SKM-1 (cell line): ENCODE measurements at regions not wholly inside any gene's neighbourhood (a gene's known extent, or its start where the extent isn't known, plus 50 kb on each side); places are given as distances from the start of the nearest gene placed in this dataset.

Experiments used
- DNase-seq: peaks from one replicate; lab custom pipeline; 2025; ENCODE audit not compliant: unreplicated experiment; lab: John Stamatoyannopoulos, UW

GRCh38 chr3:110181226-110181625 lies 843.9 kb upstream of the DPPA4 start:
- no peak for DNase-seq

DNA sequence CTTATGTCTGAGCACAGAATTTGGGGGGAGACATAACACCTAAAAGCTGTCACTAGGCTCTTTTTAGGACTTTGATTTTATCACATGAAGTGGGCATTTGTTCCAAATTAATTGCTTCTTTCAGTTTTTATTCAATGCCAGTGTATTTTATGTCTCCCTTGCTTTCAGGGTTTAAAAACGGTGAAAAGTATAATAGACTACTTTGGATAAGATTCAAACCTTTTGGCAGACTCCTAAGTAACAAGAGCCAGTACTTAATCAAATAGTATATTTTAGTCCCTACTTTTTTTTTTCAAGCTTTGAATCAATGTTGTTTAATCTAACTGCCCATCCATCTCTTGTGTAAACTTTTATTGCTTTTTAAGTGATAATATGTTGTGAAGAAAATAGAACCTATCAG lies 847.2 kb upstream of the DPPA4 start:
- no peak for DNase-seq

DNA sequence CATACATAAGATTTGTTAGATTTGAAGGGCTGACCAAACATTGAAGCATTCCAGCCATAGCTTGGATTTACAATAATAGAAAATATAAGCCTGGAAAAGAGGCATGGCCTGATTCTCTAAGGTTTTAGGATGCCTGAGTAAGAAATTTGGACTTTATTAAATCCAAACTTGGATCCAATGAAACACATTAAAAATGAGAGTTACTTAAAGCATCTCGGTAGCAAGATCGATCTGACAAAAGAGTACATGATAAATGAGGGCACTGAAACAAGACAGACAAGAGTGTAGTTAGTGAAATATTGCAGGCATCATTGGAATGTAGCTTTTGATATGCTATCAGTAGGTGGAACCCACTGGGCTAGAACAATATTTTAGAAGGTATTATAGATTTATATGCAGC lies 855.7 kb upstream of the DPPA4 start:
- DNase-seq = no peak

GRCh38 chr3:110198717-110199587 lies 861.6 kb upstream of the DPPA4 start:
- no peak for DNase-seq

DNA sequence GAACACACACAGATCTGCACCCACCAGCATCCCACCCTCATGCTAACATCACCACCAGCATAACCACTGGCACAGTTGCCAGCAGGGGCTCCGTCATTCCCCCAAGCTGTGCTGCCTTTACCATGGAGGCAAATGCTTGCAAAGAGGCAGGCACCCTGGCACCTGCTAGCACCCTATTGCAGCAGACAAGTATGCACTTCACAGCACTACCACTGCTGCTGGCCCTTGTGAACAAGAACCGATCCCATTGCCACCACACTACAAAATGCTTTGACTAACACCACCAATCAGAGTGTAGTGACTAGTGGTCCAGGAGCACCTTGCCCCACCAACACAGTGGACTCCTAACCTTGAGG lies 862.2 kb upstream of the DPPA4 start:
- no peak for DNase-seq

GRCh38 chr3:110210086-110210660 lies 861.4 kb upstream of the NECTIN3 start:
- DNase-seq = no peak

DNA sequence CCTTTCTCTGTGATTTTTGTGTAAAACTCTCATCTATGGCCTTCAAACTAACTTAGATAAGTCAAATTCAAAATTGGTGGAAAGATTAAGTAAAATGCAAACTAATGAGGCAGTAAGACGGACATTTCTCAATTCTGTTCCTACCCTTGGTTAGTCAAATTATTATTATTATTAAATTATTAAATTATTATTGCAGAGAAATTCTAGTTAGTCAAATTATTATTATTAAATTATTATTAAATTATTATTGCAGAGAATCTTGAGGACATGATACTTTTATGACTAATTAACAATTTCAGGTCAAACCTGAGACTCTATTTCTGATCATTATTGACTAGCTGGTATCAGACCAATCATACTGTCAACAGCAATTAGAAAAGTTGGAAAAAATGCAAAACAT lies 845.0 kb upstream of the NECTIN3 start:
- DNase-seq = no peak

DNA sequence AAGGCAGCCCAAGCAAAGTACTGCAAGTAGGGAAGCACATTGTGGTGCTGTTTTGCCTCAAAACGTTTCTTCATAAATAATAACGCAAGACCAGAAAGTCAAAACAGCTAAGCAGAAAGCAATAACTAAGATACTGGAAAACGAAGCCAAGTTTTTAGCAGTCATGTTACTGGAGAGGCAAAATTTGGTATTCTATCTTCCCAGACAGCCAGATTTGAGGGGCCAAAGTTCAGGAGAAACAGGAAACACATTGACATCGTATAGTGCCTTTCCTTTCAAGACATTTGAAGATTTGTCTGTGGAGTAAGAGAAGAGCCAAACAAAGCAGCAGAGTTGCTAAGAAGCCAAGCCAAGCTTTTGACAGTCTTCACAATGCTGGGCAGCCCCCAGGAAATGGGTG lies 843.6 kb upstream of the NECTIN3 start:
- DNase-seq = no peak

DNA sequence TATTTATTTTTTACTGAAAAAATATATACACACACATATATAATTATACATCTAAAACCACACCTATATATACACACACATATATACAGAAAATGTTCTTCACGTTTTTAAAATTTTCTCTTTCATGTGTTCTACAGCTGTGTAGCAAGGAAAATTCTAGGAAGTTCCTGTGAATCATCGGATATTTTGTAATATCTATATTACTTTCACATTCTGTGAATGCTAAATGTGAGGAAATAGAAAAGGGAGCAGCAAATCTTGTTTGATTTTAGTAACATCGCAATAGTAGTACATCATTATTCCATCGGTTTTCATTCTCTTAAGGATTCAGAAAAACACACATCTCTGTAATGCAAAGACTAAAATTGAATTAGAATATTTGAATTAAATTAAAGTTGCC lies 836.8 kb upstream of the NECTIN3 start:
- no peak for DNase-seq

- no peak for DNase-seq
Observed at GRCh38 chr3:110236976-110237610, 834.5 kb upstream of the NECTIN3 start.

- DNase-seq = no peak
Observed at GRCh38 chr3:110243081-110243480, 828.5 kb upstream of the NECTIN3 start.

GRCh38 chr3:110246796-110247376 lies 824.7 kb upstream of the NECTIN3 start:
- DNase-seq = no peak

DNA sequence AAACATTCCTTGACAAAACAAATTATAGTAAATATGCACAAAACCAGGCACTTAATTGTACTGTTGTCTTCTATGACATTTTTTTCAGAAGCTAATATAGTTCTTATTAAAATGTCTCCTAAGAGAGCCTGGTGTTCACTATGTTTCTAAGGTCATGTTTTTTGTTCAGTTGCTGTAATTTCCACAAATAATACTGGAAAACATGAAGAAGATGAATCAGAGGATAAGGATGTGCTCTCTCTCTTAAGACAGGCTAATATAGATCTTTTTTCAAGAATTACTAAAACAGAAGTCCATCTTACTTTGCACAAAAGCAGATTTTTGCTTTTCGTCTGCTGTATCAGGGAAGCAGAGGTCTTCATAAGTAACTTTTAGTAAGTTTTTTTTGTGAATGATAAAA lies 823.0 kb upstream of the NECTIN3 start:
- no peak for DNase-seq

GRCh38 chr3:110253794-110254193 lies 817.8 kb upstream of the NECTIN3 start:
- no peak for DNase-seq

GRCh38 chr3:110254591-110254990 lies 817.0 kb upstream of the NECTIN3 start:
- no peak for DNase-seq

DNA sequence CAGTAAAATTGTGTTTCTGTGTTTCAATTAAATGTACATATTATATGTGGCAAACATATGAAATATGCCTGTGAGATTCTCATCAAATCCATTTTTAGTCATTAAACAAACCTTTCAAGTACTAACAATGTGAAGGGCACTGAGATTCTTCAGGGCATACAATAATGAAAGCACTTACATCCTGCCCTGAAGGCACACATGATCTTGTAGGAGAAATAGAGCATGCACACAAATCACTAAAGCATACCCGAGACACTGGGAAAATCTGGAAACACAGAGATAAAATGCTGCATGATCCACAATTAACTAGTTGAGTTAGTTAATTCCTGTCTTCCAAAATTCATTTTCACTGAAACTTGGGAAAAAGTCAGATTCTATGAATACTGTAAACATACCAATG lies 810.5 kb upstream of the NECTIN3 start:
- no peak for DNase-seq

DNA sequence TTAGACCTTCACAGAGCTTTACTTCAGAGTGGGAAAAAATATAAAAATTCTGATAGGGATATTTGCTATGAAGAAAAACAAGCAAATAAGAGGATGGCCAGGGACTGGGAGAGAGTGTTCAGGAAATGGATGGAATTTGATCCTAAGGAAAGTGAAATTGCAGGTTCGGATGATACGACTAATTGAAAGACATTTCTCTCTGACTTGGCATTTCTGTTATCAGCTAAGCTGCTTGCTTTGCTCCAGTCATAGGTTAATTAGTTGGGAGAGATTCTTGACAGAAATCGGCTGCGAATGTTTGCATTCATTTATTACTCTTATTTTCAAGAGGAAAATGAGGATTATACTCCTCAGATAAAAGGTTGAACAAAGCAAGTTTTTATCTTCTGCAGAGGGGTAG lies 808.7 kb upstream of the NECTIN3 start:
- no peak for DNase-seq

GRCh38 chr3:110265302-110265701 lies 806.3 kb upstream of the NECTIN3 start:
- DNase-seq = no peak

- DNase-seq = no peak
Observed at GRCh38 chr3:110267304-110267845, 804.2 kb upstream of the NECTIN3 start.

DNA sequence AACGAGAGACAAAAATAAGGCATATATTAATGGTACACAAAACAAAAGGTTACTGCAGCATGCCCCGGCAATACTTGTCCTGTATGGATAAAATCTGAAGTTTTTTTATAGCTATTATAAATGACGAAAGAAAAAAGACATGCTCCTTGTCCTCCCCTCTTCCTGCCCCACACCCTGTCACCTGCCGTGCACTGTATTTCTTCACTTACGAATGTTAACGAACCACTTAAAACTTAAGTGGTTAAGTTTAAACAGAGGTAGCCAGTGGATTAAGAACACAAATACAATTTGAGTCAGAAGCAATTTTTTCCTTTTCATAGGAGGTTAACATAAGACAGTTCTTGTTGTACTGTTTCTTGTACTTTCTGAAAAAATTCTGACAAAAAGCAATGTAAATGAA lies 799.1 kb upstream of the NECTIN3 start:
- DNase-seq = no peak

DNA sequence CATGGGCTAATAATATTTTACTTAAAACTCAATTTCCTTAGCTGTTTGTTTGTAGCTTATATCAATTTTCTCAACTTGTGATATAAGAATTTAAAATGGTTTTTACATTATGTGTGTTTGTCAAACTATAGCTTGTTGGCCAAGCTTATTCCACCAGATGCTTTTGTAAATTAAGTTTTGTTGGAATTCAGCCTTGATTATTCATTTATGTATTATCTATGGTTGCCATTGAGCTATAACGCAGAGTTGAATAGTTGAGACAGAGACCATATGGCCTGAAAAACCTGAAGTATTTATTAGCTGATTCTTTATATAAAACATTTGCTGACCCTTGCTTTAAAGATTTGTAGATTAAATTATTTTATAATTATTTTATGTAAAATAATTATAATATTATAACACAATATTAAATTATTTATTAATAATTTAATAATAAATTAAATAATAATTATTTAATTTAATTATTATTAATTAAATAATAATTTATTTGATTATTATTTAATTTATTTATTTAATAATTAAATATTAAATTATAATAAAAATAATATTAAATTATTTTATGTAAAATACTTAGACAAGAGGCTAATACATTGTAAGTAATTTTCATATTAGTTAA lies 779.6 kb upstream of the NECTIN3 start:
- DNase-seq = no peak
